Pancreas (tissue), 10 donors: ENCODE measurements at regions not wholly inside any gene's neighbourhood (a gene's known extent, or its start where the extent isn't known, plus 50 kb on each side); places are given as distances from the start of the nearest gene placed in this dataset.

Experiments used
- ATAC-seq, 4 donors: fragments of 200-7000 bp; cut with Tn5 transposase; one replicate each; pipeline versions ENCODE4 v1.8.0 to v1.9.1; 2020; ENCODE audit warnings: mild to moderate bottlenecking in 4 of 4, moderate library complexity in 4 of 4
- DNase-seq, 6 donors: peaks; one replicate each; pipeline ENCODE4 v3.0.0-alpha.2; 2020
- FAIRE-seq: peaks from 2 replicates; lab custom pipeline; 2012; peaks lifted over from hg19 to GRCh38; lab: Jason Lieb, UNC
- H3K27ac ChIP-seq, 4 donors: fragments of 200-600 bp; sonication (generic); 1 replicate in 3 of 4; 2 replicates in 1 of 4; pipeline versions ENCODE4 v1.5.0 to v1.8.0; 2020
- H3K27me3 ChIP-seq, 4 donors: fragments of 200-600 bp; one replicate each; pipeline ENCODE4 v1.8.0; 2021
- H3K36me3 ChIP-seq, 3 donors: fragments of 200-600 bp; sonication (generic) in 1 of 3; one replicate each; pipeline versions ENCODE4 v1.5.0 to v1.8.0; 2020 to 2021
- H3K4me1 ChIP-seq, 3 donors: fragments of 200-600 bp; one replicate each; pipeline ENCODE4 v1.8.0; 2021
- H3K4me3 ChIP-seq, 4 donors: fragments of 200-600 bp; sonication (generic) in 2 of 4; one replicate each; pipeline versions ENCODE4 v1.5.0 to v1.8.0; 2020 to 2021
- H3K9me3 ChIP-seq, 4 donors: fragments of 200-600 bp; one replicate each; pipeline ENCODE4 v1.8.0; 2021
- CTCF ChIP-seq, 4 donors: fragments of 200-600 bp; sonication (generic) in 3 of 4; IDR thresholded peaks; one replicate each; pipeline versions ENCODE4 v1.5.0 to v1.8.0; 2021; ENCODE audit warnings: antibody characterized with exemption in 4 of 4
- WGBS, 2 donors: extraction: QIAGEN DNeasy Blood & Tissue Kit; methylation state at CpG; one replicate each; pipeline ENCODE4 v1.1.7; 2013; 5-methylcytosine and 5-hydroxymethylcytosine counted together
- intact Hi-C, 3 donors: fragments of 100-400 bp; cut with DNase I; formaldehyde crosslinking; loops; one replicate each; pipeline versions ENCODE4 v1.11.1 to v1.14.2; 2022
- donor health status: healthy with polysubstance abuse.
- donor health status: DM: no; HTN: no; CAD: no; lungs with moderate emphysema.
- donor health status: DM: no; HTN: no; CAD: no.
- donor health status: control.
- donor health status: control.
- donor health status: Bipolar disorder and iron deficiency.
- donor health status: DM: yes; HTN: yes; CAD: no.
- donor health status: DM: no; HTN: no; CAD: no.
- donor health status: DM: no; HTN: no; CAD: no.
- donor health status: DM: yes; HTN: yes; CAD: no.

- 58 to 86% methylated on average over 2 of the region's 2 CpGs for WGBS, 2 donors
- FAIRE-seq (no peak), DNase-seq (no peak), ATAC-seq (no peak)
- H3K9me3 ChIP-seq, result no peaks in the 10 kb centered on the region
- no peaks in the 10 kb centered on the region for H3K4me1 ChIP-seq
- H3K27ac ChIP-seq, result no peak overlapping the region
- intact Hi-C loops, result no loop called here
- no peaks in the 10 kb centered on the region for H3K36me3 ChIP-seq
- no peak for TF ChIP-seq CTCF (IDR thresholded peaks at IDR 0.05)
- no peak overlapping the region for H3K4me3 ChIP-seq
- H3K27me3 ChIP-seq, result no peaks in the 10 kb centered on the region
Observed at GRCh38 chr13:78826936-78827335, 168.0 kb upstream of the OBI1 start.

GRCh38 chr13:78826312-78826711 is 167.4 kb upstream of the OBI1 start:
- Histone ChIP-seq H3K27ac (no peak overlapping the region), H3K4me3 (no peak overlapping the region), H3K36me3 (no peaks in the 10 kb centered on the region), H3K27me3 (no peaks in the 10 kb centered on the region), H3K9me3 (no peaks in the 10 kb centered on the region), H3K4me1 (no peaks in the 10 kb centered on the region)
- FAIRE-seq, result no peak
- no peak for DNase-seq
- 40 to 41% methylated on average over 1 of the region's 1 CpG for WGBS, 2 donors
- no peak for TF ChIP-seq CTCF (IDR thresholded peaks at IDR 0.05)
- intact Hi-C loops, result no loop called here
- no peak for ATAC-seq

- Histone ChIP-seq H3K27ac (no peak overlapping the region), H3K36me3 (no peaks in the 10 kb centered on the region), H3K27me3 (no peaks in the 10 kb centered on the region), H3K4me3 (no peak overlapping the region), H3K4me1 (no peaks in the 10 kb centered on the region), H3K9me3 (no peaks in the 10 kb centered on the region)
- FAIRE-seq, result no peak
- 67 to 74% methylated on average over 1 of the region's 1 CpG for WGBS, 2 donors
- no peak for ATAC-seq
- DNase-seq, result no peak
- intact Hi-C loops, result no loop called here
- TF ChIP-seq CTCF (IDR thresholded peaks at IDR 0.05), result no peak
Observed at GRCh38 chr13:78820541-78820940, 161.6 kb upstream of the OBI1 start.

GRCh38 chr13:78816592-78816991 is 157.6 kb upstream of the OBI1 start:
- Histone ChIP-seq H3K27ac (no peak overlapping the region), H3K27me3 (no peaks in the 10 kb centered on the region), H3K4me1 (no peaks in the 10 kb centered on the region), H3K36me3 (no peaks in the 10 kb centered on the region), H3K9me3 (no peaks in the 10 kb centered on the region), H3K4me3 (no peak overlapping the region)
- intact Hi-C loops, result no loop called here
- WGBS, 2 donors, result 41 to 45% methylated on average over 15 of the region's 15 CpGs
- no peak for DNase-seq
- ATAC-seq, result no peak
- no peak for TF ChIP-seq CTCF (IDR thresholded peaks at IDR 0.05)
- no peak for FAIRE-seq

- H3K27me3 ChIP-seq, result no peaks in the 10 kb centered on the region
- no peak for DNase-seq
Observed at GRCh38 chr13:78816154-78816553, 157.2 kb upstream of the OBI1 start.

More at GRCh38 chr13:78816154-78816553, 157.2 kb upstream of the OBI1 start:
- no peak overlapping the region for H3K4me3 ChIP-seq
- no peak for ATAC-seq
- no peaks in the 10 kb centered on the region for H3K9me3 ChIP-seq
- 29 to 54% methylated on average over 1 of the region's 1 CpG for WGBS, 2 donors
- no peak for TF ChIP-seq CTCF (IDR thresholded peaks at IDR 0.05)
- no peak for FAIRE-seq
- H3K36me3 ChIP-seq, result no peaks in the 10 kb centered on the region
- no peak overlapping the region for H3K27ac ChIP-seq
- intact Hi-C loops, result no loop called here
- H3K4me1 ChIP-seq, result no peaks in the 10 kb centered on the region
